ENCODE measurements at regions not wholly inside any gene's neighbourhood (a gene's known extent, or its start where the extent isn't known, plus 50 kb on each side); places are given as distances from the start of the nearest gene placed in this dataset.

DNA sequence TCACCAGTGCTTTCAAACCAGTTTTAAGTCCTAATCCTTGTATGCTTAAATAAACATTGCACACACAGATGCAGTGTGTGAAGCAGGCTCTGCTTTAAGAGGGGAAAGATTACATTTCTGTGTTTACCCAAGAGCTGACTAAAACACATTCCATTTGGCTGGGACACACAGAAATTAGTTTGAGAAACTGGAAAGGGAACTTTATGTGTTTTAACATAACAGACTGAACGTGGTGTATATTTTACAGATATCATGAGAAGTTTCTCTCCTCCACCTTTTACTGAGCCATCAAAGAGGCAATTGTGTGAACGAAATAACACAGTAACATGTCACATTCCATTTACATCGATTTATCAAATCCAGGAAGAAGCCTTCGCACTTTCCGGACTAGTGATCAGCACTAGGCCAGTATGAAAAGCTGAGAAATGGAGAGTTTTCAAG is 121.8 kb downstream of the MAIP1 start:
- TF ChIP-seq, protein P1, sequence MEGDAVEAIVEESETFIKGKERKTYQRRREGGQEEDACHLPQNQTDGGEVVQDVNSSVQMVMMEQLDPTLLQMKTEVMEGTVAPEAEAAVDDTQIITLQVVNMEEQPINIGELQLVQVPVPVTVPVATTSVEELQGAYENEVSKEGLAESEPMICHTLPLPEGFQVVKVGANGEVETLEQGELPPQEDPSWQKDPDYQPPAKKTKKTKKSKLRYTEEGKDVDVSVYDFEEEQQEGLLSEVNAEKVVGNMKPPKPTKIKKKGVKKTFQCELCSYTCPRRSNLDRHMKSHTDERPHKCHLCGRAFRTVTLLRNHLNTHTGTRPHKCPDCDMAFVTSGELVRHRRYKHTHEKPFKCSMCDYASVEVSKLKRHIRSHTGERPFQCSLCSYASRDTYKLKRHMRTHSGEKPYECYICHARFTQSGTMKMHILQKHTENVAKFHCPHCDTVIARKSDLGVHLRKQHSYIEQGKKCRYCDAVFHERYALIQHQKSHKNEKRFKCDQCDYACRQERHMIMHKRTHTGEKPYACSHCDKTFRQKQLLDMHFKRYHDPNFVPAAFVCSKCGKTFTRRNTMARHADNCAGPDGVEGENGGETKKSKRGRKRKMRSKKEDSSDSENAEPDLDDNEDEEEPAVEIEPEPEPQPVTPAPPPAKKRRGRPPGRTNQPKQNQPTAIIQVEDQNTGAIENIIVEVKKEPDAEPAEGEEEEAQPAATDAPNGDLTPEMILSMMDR (IDR thresholded peaks at IDR 0.05): no peak
- no peak for TF ChIP-seq ZFX (IDR thresholded peaks at IDR 0.05; ENCODE audit: borderline replicate concordance)
